A549 (cell line): ENCODE measurements at regions not wholly inside any gene's neighbourhood (a gene's known extent, or its start where the extent isn't known, plus 50 kb on each side); places are given as distances from the start of the nearest gene placed in this dataset.
"Not testable (repeated sequence)": the region's sequence is repeated elsewhere in the genome, so short reads cannot be mapped to it uniquely, and the experiment has no call there.

Source experiments
- ATAC-seq, 2 experiments: fragments of 200-7000 bp in 1 of 2; fragments of >200 bp in 1 of 2; cut with Nextera tagmentation in 1 of 2; cut with Tn5 transposase in 1 of 2; 3 replicates each; pipeline versions ENCODE4 v1.8.0 to v1.9.1; 2018 to 2020; ENCODE audit warnings: mild to moderate bottlenecking in 1 of 2, moderate library complexity in 1 of 2
- CTCF ChIA-PET: fragments of 300-600 bp; sonication (Branson Sonifier 250); formaldehyde crosslinking; extraction: SDS; loops from one replicate; lab custom pipeline; 2021; ENCODE audit warnings: antibody characterized with exemption, inconsistent platforms; lab: Yijun Ruan, JAX
- POLR2A ChIA-PET: fragments of 350-600 bp; formaldehyde crosslinking; extraction: SDS; loops from one replicate; lab custom pipeline; 2021; ENCODE audit warnings: antibody characterized with exemption, inconsistent platforms; lab: Yijun Ruan, JAX
- DNase-seq, 2 experiments: peaks; one replicate each; pipeline versions ENCODE4 v3.0.0 to v3.0.0-alpha.2; 2011 to 2016; ENCODE audit warnings: low read depth in 1 of 2, low spot score in 1 of 2
- FAIRE-seq: peaks from 2 replicates; lab custom pipeline; 2011; peaks lifted over from hg19 to GRCh38; lab: Jason Lieb, UNC
- H3K27ac ChIP-seq, 2 experiments: fragments of >200 bp; sonication (Bioruptor Twin); formaldehyde crosslinking; 3 replicates each; pipeline ENCODE4 v1.5.1; 2016 to 2017
- H3K4me1 ChIP-seq: fragments of >200 bp; sonication (Bioruptor Twin); formaldehyde crosslinking; 3 replicates; pipeline ENCODE4 v1.6.1; 2016
- H3K4me2 ChIP-seq: fragments of >200 bp; sonication (Bioruptor Twin); formaldehyde crosslinking; 3 replicates; pipeline ENCODE4 v1.6.1; 2016
- H3K4me3 ChIP-seq: fragments of >200 bp; sonication (Bioruptor Twin); formaldehyde crosslinking; 3 replicates; pipeline ENCODE4 v1.5.1; 2016
- H3K9me3 ChIP-seq: fragments of >200 bp; sonication (Bioruptor Twin); formaldehyde crosslinking; 3 replicates; pipeline ENCODE4 v1.6.1; 2016
- E2F6 ChIP-seq: IDR thresholded peaks from 2 replicates; pipeline ENCODE4 v1.6.1; 2012; ENCODE audit warnings: low read depth, borderline replicate concordance
- EHMT2 ChIP-seq: fragments of 200-600 bp; sonication (generic); IDR thresholded peaks from 2 replicates; pipeline ENCODE4 v1.6.1; 2016; ENCODE audit warnings: antibody characterized with exemption, low read depth, mild to moderate bottlenecking, moderate library complexity
- ESRRA ChIP-seq: fragments of 150-350 bp; IDR thresholded peaks from 2 replicates; pipeline ENCODE4 v1.6.1; 2014; ENCODE audit warnings: mild to moderate bottlenecking, low read length, borderline replicate concordance
- FOSL2 ChIP-seq, 2 experiments: fragments of 450-650 bp in 1 of 2; fragments of >200 bp in 1 of 2; sonication (Bioruptor Twin) in 1 of 2; formaldehyde crosslinking; IDR thresholded peaks; 2 replicates each; pipeline versions ENCODE4 v1.5.0 to v1.6.1; 2016 to 2020; ENCODE audit warnings: mild to moderate bottlenecking in 1 of 2, moderate library complexity in 1 of 2
- FOXS1 ChIP-seq: fragments of 250-450 bp; sonication (Bioruptor Pico); IDR thresholded peaks from 2 replicates; pipeline ENCODE4 v1.5.0; 2020; ENCODE audit warnings: mild to moderate bottlenecking, moderate library complexity
- HDAC2 ChIP-seq: fragments of 200-600 bp; sonication (generic); IDR thresholded peaks from 2 replicates; pipeline ENCODE4 v1.6.1; 2016
- JUN ChIP-seq, 2 experiments: fragments of >200 bp; sonication (Bioruptor Twin); formaldehyde crosslinking; IDR thresholded peaks; 2 replicates in 1 of 2; 3 replicates in 1 of 2; pipeline ENCODE4 v1.6.1; 2016 to 2017
- NPAS2 ChIP-seq: fragments of 250-450 bp; sonication (Bioruptor Pico); IDR thresholded peaks from 2 replicates; pipeline ENCODE4 v1.8.0; 2022; ENCODE audit warnings: mild to moderate bottlenecking, moderate library complexity, borderline replicate concordance
- NR3C1 ChIP-seq: fragments of >200 bp; sonication (Bioruptor Twin); formaldehyde crosslinking; IDR thresholded peaks from 3 replicates; pipeline ENCODE4 v1.6.1; 2017
- POLR2A ChIP-seq: IDR thresholded peaks from 2 replicates; pipeline ENCODE4 v1.6.1; 2012; ENCODE audit warnings: mild to moderate bottlenecking, low read length
- RAD21 ChIP-seq, 2 experiments: fragments of >200 bp in 1 of 2; sonication (Bioruptor Twin) in 1 of 2; formaldehyde crosslinking in 1 of 2; IDR thresholded peaks in 1 of 2; conservative IDR thresholded peaks in 1 of 2; 2 replicates in 1 of 2; 3 replicates in 1 of 2; pipeline ENCODE4 v1.6.1; 2012 to 2018; ENCODE audit warnings: inconsistent platforms in 1 of 2
- RCOR1 ChIP-seq: fragments of 150-350 bp; IDR thresholded peaks from 2 replicates; pipeline ENCODE4 v1.6.1; 2014; ENCODE audit warnings: antibody characterized with exemption, low read length, low read depth
- RFX5 ChIP-seq: fragments of 450-650 bp; IDR thresholded peaks from 2 replicates; pipeline ENCODE4 v1.7.1; 2014; ENCODE audit warnings: antibody characterized with exemption, mild to moderate bottlenecking, moderate library complexity
- USF2 ChIP-seq: fragments of 450-650 bp; IDR thresholded peaks from 2 replicates; pipeline ENCODE4 v1.6.1; 2014; ENCODE audit warnings: antibody characterized with exemption
- ZC3H11A ChIP-seq: fragments of 450-650 bp; IDR thresholded peaks from 2 replicates; pipeline ENCODE4 v1.6.1; 2014; ENCODE audit warnings: antibody characterized with exemption, mild to moderate bottlenecking
- ZNF302 ChIP-seq: fragments of 250-450 bp; sonication (Bioruptor Pico); IDR thresholded peaks from 2 replicates; pipeline ENCODE4 v1.9.0; 2021; ENCODE audit warnings: inconsistent platforms, mild to moderate bottlenecking, moderate library complexity
- WGBS: methylation state at CpG from one replicate; pipeline ENCODE4 v1.1.6; 2017; ENCODE audit errors: missing lambda C conversion rate; 5-methylcytosine and 5-hydroxymethylcytosine counted together
- TF ChIP-seq, protein P1 (sequence below): fragments of 150-350 bp; IDR thresholded peaks from 2 replicates; pipeline ENCODE4 v1.6.1; 2014; ENCODE audit warnings: low read depth, mild to moderate bottlenecking, low read length

DNA sequence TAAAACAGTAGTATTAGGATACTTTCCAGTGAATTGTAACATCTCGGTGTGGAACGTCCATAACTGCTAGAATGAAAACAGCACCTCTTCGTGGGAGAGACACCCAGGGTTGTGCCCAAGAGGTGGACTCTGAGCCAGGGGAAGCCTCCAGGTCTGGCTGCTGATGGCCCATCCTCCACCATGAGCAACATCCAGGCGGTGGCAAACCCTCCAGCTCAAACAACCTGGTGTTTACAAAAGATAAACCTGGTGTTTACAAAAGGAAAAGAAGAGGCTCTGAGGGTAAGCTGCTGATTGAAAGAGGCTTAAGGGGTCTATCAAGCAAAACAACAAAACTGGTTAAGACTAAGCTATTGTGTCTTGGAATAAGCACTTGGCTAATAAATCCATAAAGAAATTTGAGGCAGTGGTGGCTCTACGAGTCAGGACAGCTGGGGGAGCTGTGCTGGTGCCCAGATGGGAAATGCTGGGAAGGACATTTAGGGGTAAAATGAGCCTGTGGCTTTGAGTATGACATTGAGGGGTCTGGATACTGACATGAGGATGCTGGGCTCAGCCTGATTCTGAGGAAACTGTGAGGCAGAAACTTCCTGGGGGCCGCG, 909.0 kb downstream of the BRD1 start:
- DNase-seq (no peak), ATAC-seq (no peak), FAIRE-seq (no peak)
- Histone ChIP-seq H3K9me3 (no peaks in the 10 kb centered on the region), H3K4me3 (no peak overlapping the region), H3K4me2 (no peak overlapping the region), H3K4me1 (no peaks in the 10 kb centered on the region), H3K27ac (no peak overlapping the region)
- 44% methylated on average over 6 of the region's 7 CpGs for WGBS
- TF ChIP-seq RFX5 (no peak), ZC3H11A (no peak), ZNF302 (no peak), JUN (IDR thresholded peaks at IDR 0.05) (no peak), RAD21 (conservative IDR thresholded peaks at IDR 0.05 in 1 of 2, IDR thresholded peaks at IDR 0.05 in 1 of 2) (no peak), NPAS2 (no peak), NR3C1 (no peak), FOSL2 (IDR thresholded peaks at IDR 0.05) (no peak), FOSL2 (CRISPR knock-in tag; IDR thresholded peaks at IDR 0.05) (no peak), HDAC2 (no peak), E2F6 (no peak), EHMT2 (no peak), FOXS1 (no peak)
- TF ChIP-seq, protein P1, sequence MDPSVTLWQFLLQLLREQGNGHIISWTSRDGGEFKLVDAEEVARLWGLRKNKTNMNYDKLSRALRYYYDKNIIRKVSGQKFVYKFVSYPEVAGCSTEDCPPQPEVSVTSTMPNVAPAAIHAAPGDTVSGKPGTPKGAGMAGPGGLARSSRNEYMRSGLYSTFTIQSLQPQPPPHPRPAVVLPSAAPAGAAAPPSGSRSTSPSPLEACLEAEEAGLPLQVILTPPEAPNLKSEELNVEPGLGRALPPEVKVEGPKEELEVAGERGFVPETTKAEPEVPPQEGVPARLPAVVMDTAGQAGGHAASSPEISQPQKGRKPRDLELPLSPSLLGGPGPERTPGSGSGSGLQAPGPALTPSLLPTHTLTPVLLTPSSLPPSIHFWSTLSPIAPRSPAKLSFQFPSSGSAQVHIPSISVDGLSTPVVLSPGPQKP = no peak
- ChIA-PET CTCF (no interaction called here), POLR2A (no interaction called here)

- DNase-seq, H3K27ac ChIP-seq, H3K9me3 ChIP-seq, H3K4me2 ChIP-seq, H3K4me3 ChIP-seq, FAIRE-seq, H3K4me1 ChIP-seq, ATAC-seq, POLR2A ChIA-PET, CTCF ChIA-PET: not testable (repeated sequence)
- 20% methylated on average over 2 of the region's 7 CpGs for WGBS
Measured at GRCh38 chr22:48912356-48913066, 915.2 kb downstream of the BRD1 start.

GRCh38 chr22:48911647-48912046, 916.0 kb downstream of the BRD1 start:
- H3K4me3 ChIP-seq, FAIRE-seq, POLR2A ChIA-PET, H3K4me1 ChIP-seq, DNase-seq, H3K9me3 ChIP-seq, CTCF ChIA-PET, ATAC-seq, H3K4me2 ChIP-seq, H3K27ac ChIP-seq: not testable (repeated sequence)
- 20% methylated on average over 4 of the region's 5 CpGs for WGBS

DNA sequence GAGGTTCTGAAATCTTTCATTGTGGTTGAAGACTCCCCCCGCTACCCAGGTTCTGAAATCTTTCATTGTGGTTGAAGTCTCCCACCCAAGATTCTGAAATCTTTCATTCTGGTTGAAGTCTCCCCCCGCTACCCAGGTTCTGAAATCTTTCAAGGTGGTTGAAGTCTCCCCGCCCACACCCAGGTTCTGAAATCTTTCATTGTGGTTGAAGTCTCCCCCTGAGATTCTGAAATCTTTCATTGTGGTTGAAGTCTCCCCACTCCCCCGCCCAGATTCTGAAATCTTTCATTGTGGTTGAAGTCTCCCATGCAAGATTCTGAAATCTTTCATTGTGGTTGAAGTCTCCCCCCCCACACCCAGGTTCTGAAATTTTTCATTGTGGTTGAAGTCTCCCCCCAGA, 916.6 kb downstream of the BRD1 start:
- WGBS = 0% methylated on average over 1 of the region's 4 CpGs
- not testable (repeated sequence) for ATAC-seq

DNA sequence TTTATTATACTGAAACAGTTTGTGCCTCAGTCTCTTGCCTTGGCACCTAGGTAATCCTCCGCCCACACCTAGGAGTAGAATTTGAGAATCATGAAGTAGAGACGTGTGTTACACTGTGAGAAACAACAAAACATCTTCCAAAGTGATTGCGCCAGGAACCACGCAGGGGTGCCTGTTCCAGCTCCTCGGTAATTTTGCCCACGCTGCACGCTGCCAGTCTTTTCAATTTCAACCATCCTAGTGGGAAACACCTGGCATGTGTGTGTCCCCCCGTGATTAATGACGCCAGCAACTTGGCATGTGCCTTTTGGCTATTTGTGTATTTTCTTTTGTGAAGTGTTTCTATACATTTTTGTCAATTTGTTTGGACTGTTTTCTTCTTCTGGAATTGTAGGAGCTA, 919.1 kb downstream of the BRD1 start:
- Histone ChIP-seq H3K27ac (no peak overlapping the region), H3K4me3 (no peak overlapping the region), H3K4me2 (no peak overlapping the region), H3K4me1 (no peaks in the 10 kb centered on the region), H3K9me3 (no peaks in the 10 kb centered on the region)
- FAIRE-seq (no peak), DNase-seq (no peak), ATAC-seq (no peak)
- TF ChIP-seq POLR2A (no peak), USF2 (no peak), RCOR1 (no peak), ESRRA (no peak), FOSL2 (IDR thresholded peaks at IDR 0.05) (no peak), FOSL2 (CRISPR knock-in tag; IDR thresholded peaks at IDR 0.05) (no peak)
- 20% methylated on average over 9 of the region's 9 CpGs for WGBS
- CTCF ChIA-PET = no interaction called here
- POLR2A ChIA-PET = no interaction called here

More for the DNA sequence above, 916.6 kb downstream of the BRD1 start:
- H3K4me1 ChIP-seq, H3K4me3 ChIP-seq, POLR2A ChIA-PET, FAIRE-seq, CTCF ChIA-PET, H3K4me2 ChIP-seq, H3K9me3 ChIP-seq, DNase-seq, H3K27ac ChIP-seq: not testable (repeated sequence)
